ENCODE measurements at regions not wholly inside any gene's neighbourhood (a gene's known extent, or its start where the extent isn't known, plus 50 kb on each side); places are given as distances from the start of the nearest gene placed in this dataset.

DNA sequence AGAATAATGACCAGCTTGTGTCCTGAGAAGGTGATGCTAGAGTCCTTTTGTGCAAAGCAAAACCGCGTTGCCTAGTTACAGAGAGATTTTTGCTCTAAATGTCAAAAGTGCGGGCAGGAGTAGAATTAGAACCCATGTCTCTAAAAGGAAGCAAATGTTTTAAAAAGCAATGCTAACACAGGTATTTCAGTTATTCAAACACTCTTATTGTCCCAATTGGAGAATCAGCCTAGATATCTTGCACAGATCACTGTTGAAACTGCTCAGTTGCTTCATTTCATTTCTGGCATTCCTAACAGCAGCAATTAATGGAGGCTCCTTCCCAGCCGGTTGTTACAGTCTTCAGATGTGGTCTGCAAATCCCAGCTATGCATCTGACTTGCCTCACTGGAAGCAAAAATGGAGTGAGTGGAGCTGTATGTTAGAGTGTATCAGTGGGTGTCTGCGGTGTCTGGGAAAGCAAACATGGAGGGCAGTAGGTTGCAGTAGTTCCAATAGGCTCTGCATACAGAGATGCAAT lies 55.6 kb upstream of the SEMA6D start:
- no peak for TF ChIP-seq CEBPB (IDR thresholded peaks at IDR 0.05)
- TF ChIP-seq, protein P1, sequence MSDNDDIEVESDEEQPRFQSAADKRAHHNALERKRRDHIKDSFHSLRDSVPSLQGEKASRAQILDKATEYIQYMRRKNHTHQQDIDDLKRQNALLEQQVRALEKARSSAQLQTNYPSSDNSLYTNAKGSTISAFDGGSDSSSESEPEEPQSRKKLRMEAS (IDR thresholded peaks at IDR 0.05): no peak
- TF ChIP-seq, protein P2, sequence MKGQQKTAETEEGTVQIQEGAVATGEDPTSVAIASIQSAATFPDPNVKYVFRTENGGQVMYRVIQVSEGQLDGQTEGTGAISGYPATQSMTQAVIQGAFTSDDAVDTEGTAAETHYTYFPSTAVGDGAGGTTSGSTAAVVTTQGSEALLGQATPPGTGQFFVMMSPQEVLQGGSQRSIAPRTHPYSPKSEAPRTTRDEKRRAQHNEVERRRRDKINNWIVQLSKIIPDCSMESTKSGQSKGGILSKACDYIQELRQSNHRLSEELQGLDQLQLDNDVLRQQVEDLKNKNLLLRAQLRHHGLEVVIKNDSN (IDR thresholded peaks at IDR 0.05): no peak
- TF ChIP-seq EGR1 (IDR thresholded peaks at IDR 0.05): no peak
- TF ChIP-seq EP300 (IDR thresholded peaks at IDR 0.05; ENCODE audit: borderline replicate concordance): no peak
- no peak for TF ChIP-seq YY1 (IDR thresholded peaks at IDR 0.05; ENCODE audit: low read depth)
- no peak for TF ChIP-seq TCF12 (IDR thresholded peaks at IDR 0.05; ENCODE audit: low read depth)
- no peak for TF ChIP-seq TAF1 (IDR thresholded peaks at IDR 0.05; ENCODE audit: low read depth)
- no peak for TF ChIP-seq CREB1 (IDR thresholded peaks at IDR 0.05; ENCODE audit: low read depth)
